Retinal pigment epithelial cell (primary cell): ENCODE measurements at regions not wholly inside any gene's neighbourhood (a gene's known extent, or its start where the extent isn't known, plus 50 kb on each side); places are given as distances from the start of the nearest gene placed in this dataset.

Experiments used
- DNase-seq: peaks from one replicate; pipeline ENCODE4 v3.0.0-alpha.2; 2010; ENCODE audit warnings: low read depth
- H3K4me3 ChIP-seq: 2 replicates; pipeline ENCODE4 v1.5.1; 2011; ENCODE audit warnings: mild to moderate bottlenecking, low read length, control low read depth, moderate library complexity
- TF ChIP-seq, protein P1 (sequence below): conservative IDR thresholded peaks from 2 replicates; pipeline ENCODE4 v1.5.1; 2011; ENCODE audit warnings: low read depth, low read length, control low read depth, inconsistent platforms

- TF ChIP-seq, protein P1, sequence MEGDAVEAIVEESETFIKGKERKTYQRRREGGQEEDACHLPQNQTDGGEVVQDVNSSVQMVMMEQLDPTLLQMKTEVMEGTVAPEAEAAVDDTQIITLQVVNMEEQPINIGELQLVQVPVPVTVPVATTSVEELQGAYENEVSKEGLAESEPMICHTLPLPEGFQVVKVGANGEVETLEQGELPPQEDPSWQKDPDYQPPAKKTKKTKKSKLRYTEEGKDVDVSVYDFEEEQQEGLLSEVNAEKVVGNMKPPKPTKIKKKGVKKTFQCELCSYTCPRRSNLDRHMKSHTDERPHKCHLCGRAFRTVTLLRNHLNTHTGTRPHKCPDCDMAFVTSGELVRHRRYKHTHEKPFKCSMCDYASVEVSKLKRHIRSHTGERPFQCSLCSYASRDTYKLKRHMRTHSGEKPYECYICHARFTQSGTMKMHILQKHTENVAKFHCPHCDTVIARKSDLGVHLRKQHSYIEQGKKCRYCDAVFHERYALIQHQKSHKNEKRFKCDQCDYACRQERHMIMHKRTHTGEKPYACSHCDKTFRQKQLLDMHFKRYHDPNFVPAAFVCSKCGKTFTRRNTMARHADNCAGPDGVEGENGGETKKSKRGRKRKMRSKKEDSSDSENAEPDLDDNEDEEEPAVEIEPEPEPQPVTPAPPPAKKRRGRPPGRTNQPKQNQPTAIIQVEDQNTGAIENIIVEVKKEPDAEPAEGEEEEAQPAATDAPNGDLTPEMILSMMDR: no peak
Measured at GRCh38 chr3:107062787-107063186, 314.5 kb upstream of the CCDC54 start.

GRCh38 chr3:107063351-107063750 is 313.9 kb upstream of the CCDC54 start:
- TF ChIP-seq, protein P1: no peak
- no peak for DNase-seq
- no peak overlapping the region for H3K4me3 ChIP-seq

More at GRCh38 chr3:107062787-107063186, 314.5 kb upstream of the CCDC54 start:
- no peak for DNase-seq
- no peak overlapping the region for H3K4me3 ChIP-seq

DNA sequence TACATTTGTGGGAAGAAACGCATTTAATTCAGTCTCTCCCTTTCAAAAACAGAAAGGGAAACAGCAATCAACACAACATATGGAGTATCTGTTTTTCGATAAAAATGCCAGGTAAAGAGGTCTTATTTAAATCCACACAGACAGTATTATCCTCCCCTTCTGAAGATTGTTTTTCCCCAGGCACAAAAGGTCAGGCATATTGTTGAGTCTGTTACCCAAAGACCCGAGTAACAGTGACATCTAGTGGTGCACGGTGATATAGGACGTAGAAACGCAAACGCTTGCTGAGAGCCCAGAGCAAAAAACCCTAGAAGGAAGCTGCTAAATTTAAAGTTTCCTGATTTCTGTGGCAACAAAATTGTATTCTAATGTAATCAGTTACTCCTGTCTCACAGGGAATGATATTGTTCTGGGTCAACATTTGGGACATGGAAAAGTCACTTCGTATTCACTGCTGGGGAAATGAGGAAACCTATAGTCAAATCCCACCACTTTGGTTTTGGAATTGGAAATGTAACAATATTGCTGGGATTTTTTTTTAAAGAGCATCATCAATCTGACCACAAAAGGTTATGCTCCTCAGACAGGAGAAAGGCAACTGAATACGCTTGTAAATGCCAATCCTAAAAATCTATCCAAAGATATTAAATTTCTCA is 312.7 kb upstream of the CCDC54 start:
- no peak overlapping the region for H3K4me3 ChIP-seq
- TF ChIP-seq, protein P1: peak; percentile 88
- no peak for DNase-seq

GRCh38 chr3:107065094-107065861 is 312.0 kb upstream of the CCDC54 start:
- DNase-seq: no peak
- no peak overlapping the region for H3K4me3 ChIP-seq

DNA sequence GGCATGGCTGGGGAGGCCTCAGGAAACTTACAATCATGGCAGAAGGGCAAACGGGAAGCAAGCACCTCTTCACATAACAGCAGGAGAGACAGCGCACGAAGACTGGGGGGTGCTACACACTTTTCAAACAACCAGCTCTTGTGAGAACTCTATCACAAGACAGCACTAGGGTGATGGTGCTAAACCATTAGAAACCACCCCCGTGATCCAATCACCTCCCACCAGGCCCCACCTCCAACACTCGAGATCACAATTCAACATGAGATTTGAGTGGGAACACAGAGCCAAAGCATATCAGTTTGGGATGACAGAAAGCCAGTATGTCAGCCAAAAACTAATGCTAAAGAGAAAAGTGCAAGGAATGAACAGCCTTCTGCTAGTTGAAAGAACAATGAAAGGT is 309.8 kb upstream of the CCDC54 start:
- no peak overlapping the region for H3K4me3 ChIP-seq
- TF ChIP-seq, protein P1: no peak
- no peak for DNase-seq

More at GRCh38 chr3:107065094-107065861, 312.0 kb upstream of the CCDC54 start:
- TF ChIP-seq, protein P1: no peak

GRCh38 chr3:107068980-107069379 is 308.3 kb upstream of the CCDC54 start:
- TF ChIP-seq, protein P1: no peak
- DNase-seq: no peak
- H3K4me3 ChIP-seq: no peak overlapping the region

- no peak for DNase-seq
- TF ChIP-seq, protein P1: no peak
- no peak overlapping the region for H3K4me3 ChIP-seq
Measured at GRCh38 chr3:107076946-107077345, 300.3 kb upstream of the CCDC54 start.
